Brain microvascular endothelial cell (primary cell): ENCODE measurements at regions not wholly inside any gene's neighbourhood (a gene's known extent, or its start where the extent isn't known, plus 50 kb on each side); places are given as distances from the start of the nearest gene placed in this dataset.

Experiments used
- DNase-seq: peaks from one replicate; pipeline ENCODE4 v3.0.0-alpha.2; 2020
- H3K27ac ChIP-seq: fragments of 250-450 bp; sonication (Bioruptor Pico); 2 replicates; pipeline ENCODE4 v1.5.1; 2020; ENCODE audit warnings: mild to moderate bottlenecking, moderate library complexity
- H3K27me3 ChIP-seq: fragments of 250-450 bp; sonication (Bioruptor Pico); replicated peaks from 2 replicates; pipeline ENCODE4 v1.5.1; 2020; ENCODE audit warnings: mild to moderate bottlenecking
- H3K36me3 ChIP-seq: fragments of 250-450 bp; sonication (Bioruptor Pico); replicated peaks from 2 replicates; pipeline ENCODE4 v1.5.1; 2020; ENCODE audit warnings: mild to moderate bottlenecking
- H3K4me3 ChIP-seq: 2 replicates; pipeline ENCODE4 v1.5.1; 2011; ENCODE audit warnings: low read depth, mild to moderate bottlenecking, control low read depth, low read length, moderate library complexity
- in situ Hi-C: cut with HindIII; loops from 2 replicates; pipeline ENCODE4 v1.10.0; 2017; ENCODE audit warnings: low sequenced_read_pairs, low pct_ligation_motif_present
- TF ChIP-seq, protein P1 (sequence below): IDR thresholded peaks from 2 replicates; pipeline ENCODE4 v1.5.1; 2011; ENCODE audit warnings: low read depth, mild to moderate bottlenecking, moderate library complexity, low read length, control low read depth, inconsistent platforms; ENCODE audit errors: missing control alignments

- H3K27ac ChIP-seq = no peak overlapping the region
- no peaks in the 10 kb centered on the region for H3K27me3 ChIP-seq
- TF ChIP-seq, protein P1, sequence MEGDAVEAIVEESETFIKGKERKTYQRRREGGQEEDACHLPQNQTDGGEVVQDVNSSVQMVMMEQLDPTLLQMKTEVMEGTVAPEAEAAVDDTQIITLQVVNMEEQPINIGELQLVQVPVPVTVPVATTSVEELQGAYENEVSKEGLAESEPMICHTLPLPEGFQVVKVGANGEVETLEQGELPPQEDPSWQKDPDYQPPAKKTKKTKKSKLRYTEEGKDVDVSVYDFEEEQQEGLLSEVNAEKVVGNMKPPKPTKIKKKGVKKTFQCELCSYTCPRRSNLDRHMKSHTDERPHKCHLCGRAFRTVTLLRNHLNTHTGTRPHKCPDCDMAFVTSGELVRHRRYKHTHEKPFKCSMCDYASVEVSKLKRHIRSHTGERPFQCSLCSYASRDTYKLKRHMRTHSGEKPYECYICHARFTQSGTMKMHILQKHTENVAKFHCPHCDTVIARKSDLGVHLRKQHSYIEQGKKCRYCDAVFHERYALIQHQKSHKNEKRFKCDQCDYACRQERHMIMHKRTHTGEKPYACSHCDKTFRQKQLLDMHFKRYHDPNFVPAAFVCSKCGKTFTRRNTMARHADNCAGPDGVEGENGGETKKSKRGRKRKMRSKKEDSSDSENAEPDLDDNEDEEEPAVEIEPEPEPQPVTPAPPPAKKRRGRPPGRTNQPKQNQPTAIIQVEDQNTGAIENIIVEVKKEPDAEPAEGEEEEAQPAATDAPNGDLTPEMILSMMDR = no peak
- no peak overlapping the region for H3K4me3 ChIP-seq
- H3K36me3 ChIP-seq = no peaks in the 10 kb centered on the region
- in situ Hi-C loops = no loop called here
- no peak for DNase-seq
These were observed 1894.5 kb upstream of the PIK3C3 start for GRCh38 chr18:40060562-40060961.

DNA sequence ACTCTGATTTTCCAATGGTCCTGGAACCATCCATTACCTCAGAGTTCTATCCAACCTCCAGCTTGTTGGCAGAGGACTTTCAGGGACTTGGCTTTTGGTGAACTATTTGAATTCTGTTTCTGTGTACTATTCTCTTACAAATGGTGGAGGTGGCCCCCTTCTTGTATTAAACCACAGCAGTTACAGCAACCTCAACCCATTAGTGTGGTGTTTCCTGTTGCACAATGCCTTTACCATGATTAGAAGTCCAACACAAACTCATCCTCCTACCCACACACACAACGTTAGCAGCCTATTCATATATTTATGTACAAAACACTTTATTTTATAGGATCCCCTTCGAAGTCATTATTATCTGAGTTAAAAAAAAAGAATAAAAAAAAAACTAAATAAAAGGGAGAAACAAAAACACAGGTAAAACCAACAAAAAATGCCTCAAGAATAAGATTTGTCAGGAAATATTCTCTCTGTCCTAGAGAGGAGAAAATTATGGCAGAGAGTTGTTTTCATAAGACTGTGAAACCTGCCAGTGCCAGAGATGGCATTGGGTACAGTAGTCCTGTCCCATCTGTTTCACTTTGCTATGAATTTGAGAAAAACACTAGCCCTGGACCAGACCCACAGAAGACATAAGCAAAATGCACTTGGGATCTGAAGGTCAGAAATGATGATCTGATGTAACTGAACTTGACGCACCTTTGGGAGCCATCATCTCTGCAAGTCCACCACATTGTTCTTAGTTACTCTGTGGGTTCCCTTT is 1896.0 kb upstream of the PIK3C3 start:
- DNase-seq = no peak
- TF ChIP-seq, protein P1 = no peak
- Histone ChIP-seq H3K4me3 (no peak overlapping the region), H3K36me3 (no peaks in the 10 kb centered on the region), H3K27ac (no peak overlapping the region), H3K27me3 (no peaks in the 10 kb centered on the region)
- in situ Hi-C loops = no loop called here

DNA sequence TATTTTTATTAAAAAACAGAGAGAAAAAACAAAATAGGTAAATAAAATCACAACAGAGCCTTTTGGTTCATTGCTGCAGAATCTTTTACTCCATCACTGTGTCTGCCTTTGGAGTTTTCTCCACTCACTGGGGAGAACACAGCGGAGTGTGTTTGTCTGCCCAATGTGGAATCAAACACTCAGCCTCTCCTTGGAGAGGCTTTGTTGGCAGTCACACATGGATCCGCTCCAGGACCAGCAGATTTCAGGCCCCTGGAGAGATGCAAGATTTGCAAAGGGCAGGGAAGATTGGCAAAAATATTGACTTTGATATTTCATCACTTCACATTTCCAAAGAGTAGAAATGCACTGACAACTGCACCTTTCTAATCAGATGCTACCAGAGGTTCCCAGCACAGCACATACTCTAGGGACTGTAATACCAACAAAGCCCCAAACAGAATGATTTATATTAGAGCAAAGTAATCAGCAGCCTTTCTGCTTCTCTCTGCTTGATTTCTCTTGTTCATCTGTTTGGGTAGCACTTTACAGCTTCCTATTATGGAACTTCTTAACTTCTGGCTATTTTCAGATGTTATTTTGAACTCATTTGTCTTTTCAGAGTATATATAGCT is 1898.8 kb upstream of the PIK3C3 start:
- Histone ChIP-seq H3K4me3 (no peak overlapping the region), H3K27ac (no peak overlapping the region)
- no peak for DNase-seq

DNA sequence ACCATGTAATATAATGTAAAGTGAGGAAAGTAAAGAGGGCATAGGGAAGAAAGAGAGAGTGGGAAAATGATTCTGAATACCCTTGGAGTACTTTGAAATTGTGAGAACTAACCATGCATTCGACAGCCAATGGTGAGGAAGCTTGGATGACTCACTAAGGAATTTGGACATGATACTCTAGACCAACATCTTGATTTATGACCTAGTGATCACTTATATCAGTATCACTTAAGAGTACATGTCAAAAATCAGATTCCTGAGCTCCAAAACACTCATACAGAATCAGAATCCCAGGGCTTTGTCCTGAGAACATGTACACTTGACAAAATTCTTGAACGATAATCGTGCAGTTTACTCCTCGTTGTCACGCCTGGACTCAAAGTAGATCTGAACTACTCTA is 1899.8 kb upstream of the PIK3C3 start:
- in situ Hi-C loops = no loop called here
- Histone ChIP-seq H3K4me3 (no peak overlapping the region), H3K27me3 (no peaks in the 10 kb centered on the region), H3K36me3 (no peaks in the 10 kb centered on the region), H3K27ac (no peak overlapping the region)
- DNase-seq = no peak
- TF ChIP-seq, protein P1 = no peak

More for the DNA sequence above, 1898.8 kb upstream of the PIK3C3 start:
- Histone ChIP-seq H3K27me3 (no peaks in the 10 kb centered on the region), H3K36me3 (no peaks in the 10 kb centered on the region)
- TF ChIP-seq, protein P1 = no peak
- in situ Hi-C loops = no loop called here

- DNase-seq = no peak
- in situ Hi-C loops = no loop called here
- Histone ChIP-seq H3K36me3 (no peaks in the 10 kb centered on the region), H3K27me3 (no peaks in the 10 kb centered on the region), H3K4me3 (no peak overlapping the region), H3K27ac (no peak overlapping the region)
- TF ChIP-seq, protein P1 = no peak
These were observed 1905.3 kb upstream of the PIK3C3 start for GRCh38 chr18:40049716-40050115.
